HG02763 (cell line): ENCODE measurements at regions not wholly inside any gene's neighbourhood (a gene's known extent, or its start where the extent isn't known, plus 50 kb on each side); places are given as distances from the start of the nearest gene placed in this dataset.

Experiments
- ATAC-seq: cut with Tn5 transposase; IDR thresholded peaks from one replicate; pipeline ENCODE4 v1.9.1; 2021; ENCODE audit warnings: mild to moderate bottlenecking, moderate library complexity; ENCODE audit not compliant: unreplicated experiment

DNA sequence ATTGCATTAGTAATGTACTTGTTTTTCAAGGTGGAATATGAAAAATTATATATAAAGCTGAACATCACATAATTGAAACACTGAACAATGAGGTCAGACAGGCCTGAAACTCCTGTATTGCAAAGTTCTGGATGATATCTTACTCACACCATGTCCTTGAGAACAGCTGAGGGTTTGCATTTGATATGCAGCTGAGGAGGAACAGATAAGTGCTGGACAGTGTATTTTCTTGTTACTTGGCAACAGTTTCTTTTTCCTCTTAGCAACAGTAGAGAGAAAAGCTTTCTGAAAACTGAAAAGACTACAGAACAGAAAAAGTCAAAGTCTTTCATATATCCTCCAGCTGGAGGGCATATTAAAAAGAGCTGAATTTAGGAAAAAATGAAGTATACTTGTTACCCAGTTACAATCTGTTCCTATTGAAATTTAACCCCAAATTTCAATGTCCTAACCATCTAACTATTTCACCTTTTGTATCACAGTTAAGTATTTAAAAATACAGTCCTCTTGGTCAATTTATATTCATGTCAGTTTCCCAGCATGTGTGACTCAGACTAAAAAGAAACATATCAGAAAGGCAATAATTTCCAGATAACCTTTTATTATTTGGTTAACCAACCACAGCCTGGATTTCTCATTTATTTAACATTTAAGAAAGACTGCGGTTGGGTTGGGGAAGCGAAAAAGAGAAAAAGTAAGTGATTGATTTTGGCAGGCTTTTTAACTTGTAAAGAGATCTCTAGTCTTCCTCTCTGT lies 733.0 kb upstream of the DPPA4 start:
- no peak for ATAC-seq

DNA sequence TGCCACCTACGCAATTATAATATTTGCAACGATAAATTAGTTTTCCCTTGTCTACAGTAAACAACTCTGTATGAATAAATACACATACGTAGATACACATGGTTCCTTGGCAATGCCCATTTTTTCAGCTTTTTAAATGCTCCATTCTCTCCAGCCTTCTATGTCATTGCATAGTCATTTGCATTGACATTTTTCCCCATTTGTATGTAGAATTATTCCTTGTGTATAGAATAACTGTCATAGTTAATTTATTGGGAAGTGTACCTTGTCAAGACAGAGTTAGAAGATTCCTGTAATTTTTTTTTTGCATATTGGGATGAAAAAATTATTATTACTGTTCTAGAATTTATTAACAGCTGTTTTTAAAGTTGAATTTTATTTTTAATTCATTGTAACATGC lies 736.7 kb upstream of the DPPA4 start:
- ATAC-seq = no peak

DNA sequence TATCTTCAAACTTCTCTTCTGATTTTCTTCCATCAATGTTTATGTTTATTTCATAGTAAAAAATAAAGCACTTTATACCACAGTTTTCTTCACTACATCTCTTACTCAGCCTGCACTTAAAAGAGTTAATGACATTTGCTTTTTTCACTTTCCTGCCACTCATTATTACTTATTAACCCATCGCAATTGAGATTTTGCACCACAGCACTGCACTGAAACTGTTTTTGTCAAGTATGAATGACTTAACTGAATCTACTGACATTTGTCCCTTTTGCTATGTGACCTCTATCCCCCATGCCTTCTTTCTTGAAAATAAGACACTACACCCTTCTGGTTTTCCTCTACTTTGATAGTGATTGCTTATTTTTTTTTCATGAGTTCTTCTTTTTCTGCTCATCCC lies 739.7 kb upstream of the DPPA4 start:
- ATAC-seq = no peak

DNA sequence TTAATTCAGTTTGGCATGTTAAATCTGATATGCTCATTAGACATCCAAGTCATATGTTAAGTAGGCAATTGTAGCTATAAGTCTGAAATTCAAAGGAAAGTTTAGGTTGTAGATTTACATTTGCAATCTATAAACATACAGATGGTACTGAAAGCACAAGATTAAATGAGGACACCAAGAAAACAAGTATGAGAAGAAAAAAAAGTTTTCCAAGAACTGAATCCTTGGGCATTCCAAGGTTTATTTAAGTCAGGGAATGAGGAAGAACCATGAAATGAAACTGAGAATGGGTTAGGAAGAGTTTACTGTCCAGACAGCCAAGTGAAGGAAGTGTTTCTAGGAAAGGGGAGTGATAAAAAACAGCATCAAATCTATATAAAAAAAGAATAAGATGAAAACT lies 756.1 kb upstream of the DPPA4 start:
- no peak for ATAC-seq

DNA sequence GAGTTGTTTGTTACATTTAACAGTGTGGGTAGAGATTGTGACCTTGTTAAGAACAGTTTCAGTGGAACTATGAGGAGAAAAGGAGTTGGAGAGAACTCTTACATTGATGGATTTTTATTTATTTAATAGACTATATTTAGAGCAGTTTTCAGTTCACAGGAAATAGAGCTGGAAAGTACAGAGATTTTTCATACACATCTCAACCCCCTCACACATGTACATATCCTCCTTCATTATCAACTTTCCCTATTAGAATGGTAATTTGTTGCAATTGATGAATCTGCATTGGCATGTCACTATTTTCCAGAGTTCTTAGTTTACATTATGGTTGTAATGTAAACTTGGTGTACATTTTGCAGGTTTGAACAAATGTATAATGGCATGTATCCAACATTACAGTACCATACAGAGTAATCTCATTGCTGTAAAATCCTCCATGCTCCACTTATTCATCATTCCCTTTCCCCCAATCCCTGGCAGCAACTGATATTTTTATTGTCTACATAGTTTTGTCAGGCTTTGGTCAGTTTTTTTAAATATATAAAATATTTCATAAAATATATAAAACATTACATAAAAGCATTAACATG lies 756.6 kb upstream of the DPPA4 start:
- ATAC-seq = no peak

DNA sequence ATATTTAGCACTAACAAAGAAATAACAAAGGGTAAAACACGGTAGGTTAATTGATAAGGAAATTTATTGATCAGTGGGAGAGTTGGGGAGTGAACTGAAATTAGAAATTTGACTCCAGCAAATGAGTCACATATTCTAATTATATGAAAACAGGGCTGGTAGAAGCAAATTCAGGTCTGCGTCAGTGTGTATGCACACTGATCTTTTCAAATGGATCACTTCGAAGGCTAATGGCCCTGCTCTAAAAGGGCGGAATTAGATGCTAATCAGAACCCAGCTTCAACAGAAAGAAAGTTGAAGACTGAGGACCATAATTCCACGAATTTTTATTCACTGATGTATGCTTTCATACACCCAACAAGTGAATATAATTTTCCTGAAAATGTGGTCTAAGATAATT lies 762.4 kb upstream of the DPPA4 start:
- ATAC-seq = no peak

DNA sequence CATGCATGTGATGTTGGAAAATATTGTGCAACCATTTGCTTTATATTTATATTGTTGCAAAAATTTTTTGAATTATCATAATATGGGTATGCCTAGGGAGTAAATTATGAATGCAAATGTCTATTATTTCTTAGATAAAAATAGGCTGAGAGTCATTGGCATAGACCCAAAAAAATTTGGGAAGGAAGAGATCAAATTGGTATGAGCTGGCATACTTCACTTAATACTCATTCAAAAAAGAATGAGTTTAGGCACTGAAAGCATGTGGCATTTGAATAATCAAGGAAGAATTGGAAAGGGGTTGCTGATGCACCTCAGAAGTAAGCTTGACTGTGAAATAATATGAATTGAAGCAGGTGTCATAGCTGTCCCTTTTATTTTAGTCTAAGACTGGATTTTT lies 764.0 kb upstream of the DPPA4 start:
- ATAC-seq = no peak

DNA sequence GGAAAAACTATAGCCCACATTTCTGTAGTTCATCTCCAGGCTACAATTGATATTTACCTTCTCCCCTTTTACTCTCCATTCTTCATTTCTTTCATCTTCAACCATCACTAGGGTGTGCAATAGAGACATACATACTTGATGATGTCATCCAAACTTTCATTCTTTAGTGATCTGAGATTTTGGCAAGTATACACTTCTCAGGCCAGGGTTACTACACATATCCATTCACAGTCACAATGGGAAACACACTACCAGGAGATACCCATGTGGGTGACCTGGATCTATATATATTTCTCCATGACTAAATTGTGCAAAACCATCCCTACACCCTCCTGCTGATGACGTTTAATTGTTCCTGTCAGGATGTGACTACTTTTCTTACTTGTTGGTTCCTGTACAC lies 769.5 kb upstream of the DPPA4 start:
- ATAC-seq = no peak

DNA sequence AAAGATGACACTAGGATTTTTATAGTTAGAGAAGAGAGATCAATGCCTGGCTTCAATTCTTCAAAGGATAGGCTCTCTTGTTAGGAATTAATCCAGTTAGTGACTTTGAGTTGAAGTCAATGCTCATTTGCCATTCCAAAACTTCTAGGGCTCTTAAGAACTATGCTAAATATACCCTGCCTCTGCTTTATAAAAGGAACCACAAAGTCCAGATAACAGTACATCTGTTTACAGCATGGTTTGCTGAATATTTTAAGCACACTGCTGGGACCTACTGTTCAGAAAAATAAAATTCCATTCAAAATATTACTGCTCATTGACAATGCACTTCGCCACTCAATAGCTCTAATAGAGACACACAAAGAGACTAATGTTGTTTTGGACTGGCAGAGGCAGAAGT lies 786.6 kb upstream of the DPPA4 start:
- ATAC-seq = no peak

DNA sequence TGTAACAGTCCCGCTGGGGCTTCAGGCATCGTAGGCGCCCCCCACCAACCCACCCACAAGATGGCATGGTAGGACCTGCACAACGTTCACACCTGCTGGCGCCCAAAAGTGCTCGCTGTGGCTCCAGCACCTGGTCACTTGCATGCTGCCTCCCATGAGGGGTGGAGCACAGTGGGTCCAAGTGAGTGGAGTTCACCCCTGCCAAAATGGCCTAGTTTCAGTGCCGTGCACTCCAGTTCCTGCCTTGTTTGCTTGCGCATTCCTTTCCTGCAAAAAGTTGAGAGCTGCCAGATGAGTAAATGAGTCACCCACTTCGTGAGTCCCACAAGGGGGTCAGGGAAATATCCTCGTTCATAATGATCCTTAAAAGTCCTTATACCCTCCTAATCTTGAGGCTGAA lies 788.7 kb upstream of the DPPA4 start:
- no peak for ATAC-seq

DNA sequence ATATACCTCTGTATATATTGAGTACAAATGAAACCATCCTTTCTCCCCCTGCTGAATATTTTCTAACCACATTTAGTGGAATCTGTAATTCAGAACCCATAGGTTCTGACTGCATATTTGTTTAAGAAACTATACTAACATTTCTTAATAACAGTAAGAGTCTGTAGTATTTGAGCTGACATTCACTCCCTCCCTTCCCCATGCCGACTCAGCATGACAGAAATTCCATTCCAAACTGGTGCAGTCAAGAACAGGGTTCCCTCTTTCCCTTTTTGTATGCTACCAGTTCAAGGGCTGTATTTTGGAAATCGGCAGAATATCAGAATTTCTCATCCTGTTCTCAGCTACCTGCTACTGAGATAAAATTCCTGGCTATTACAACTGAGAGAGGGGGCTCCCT lies 796.6 kb upstream of the DPPA4 start:
- ATAC-seq = no peak

DNA sequence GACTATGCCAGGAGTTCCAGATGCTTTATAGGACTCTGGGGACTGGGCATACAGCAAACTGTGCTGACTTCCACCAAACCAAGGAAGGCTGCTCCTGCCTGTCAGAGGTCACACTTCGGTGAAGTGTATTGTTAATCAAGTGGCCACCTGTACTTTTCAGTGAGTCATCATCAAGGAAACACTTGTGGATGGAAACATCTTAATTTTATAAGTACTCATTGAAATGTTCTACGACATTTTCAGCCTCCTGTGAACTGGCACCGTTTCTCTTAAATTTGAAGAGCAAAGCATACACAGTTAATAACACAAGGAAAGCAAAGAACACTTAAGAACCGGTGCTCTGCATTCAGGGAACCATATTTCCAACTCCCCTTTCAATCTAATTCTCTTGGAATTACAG lies 801.7 kb upstream of the DPPA4 start:
- ATAC-seq = no peak

DNA sequence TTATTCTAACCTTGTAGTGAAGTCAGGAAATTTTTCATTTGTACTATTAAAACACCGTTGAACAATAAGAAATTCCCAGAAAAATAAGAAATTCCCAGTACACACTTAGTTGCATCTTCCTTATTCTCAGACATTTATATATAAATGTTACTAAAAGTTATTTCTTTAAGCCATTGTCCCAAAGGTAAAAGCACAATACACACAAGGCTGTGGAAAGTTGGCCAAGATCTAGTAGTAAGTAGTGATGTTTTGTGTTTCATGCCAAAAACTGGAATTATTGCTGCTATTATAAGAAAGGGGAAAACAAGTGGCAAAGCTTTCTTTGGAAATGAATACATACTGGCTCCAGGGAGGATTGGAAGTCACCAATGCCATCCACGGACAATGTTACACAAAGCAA lies 802.5 kb upstream of the DPPA4 start:
- no peak for ATAC-seq

DNA sequence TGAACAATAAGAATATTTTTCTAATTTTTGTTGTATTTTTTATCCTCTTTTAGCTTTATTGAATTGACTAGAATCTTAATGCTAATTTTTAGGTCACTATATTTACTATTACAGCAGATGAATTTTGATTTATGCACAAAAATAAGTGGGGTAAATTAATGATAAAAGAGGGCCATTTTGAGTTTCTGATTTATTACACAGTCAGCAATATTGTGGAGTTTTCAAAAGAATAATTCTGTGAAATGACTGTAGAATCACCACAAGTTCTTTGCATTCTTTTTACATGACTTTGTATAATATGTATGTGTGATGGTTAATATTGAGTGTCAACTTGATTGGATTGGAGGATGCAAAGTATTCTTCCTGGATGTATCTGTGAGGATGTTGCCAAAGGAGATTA lies 812.4 kb upstream of the DPPA4 start:
- no peak for ATAC-seq

DNA sequence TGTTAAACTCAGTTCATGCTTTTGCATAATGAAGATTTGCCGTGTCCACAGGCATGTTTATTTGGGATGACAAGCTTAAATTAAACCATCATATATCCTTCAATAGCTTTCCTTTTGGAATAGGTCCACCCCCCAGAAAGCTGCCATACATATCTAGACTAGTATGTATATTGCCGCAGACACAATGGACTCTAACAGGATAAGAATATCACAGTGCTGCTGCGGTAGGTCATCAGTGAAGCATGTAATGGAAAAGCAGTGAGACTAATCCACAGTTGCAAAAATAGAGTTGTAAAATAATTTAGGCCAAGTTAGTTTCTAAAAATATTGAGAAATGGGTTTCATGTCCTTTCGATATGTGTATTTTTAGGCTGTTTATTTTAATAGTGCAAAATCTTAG lies 819.9 kb upstream of the DPPA4 start:
- ATAC-seq = no peak

DNA sequence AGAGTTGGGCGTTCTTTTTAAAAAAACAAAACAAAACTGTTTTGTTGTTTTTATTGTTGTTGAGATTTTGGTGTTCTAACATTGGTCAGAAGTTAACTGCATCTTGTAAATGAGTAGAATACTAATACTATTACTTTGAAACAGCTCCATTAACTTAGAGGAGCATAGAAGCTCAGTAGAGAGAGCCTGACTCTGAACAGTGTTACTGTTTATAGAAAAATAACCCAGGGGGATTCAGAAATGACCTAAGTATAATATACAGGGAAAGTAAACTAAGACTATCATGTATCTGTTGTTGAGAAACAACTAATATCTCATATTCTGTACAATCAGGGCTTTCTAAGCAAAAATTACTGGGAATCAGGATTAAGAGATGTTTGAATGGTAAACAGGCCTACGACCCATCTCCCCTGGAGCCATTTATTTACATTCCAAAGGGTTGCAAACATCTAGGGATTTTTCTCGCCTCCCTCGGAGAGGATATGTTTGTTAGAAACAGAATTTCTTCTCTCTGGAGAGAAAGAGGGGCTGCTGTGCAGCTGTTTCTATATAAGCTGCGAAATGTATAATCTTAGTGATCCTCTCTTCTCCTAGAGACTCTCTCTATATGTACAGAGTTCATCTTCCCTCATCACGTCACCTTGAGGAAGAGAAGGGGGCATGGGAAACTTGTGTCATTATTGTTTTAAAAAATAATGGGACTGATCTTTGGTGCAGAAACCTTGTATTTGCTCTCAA lies 827.5 kb upstream of the DPPA4 start:
- no peak for ATAC-seq

DNA sequence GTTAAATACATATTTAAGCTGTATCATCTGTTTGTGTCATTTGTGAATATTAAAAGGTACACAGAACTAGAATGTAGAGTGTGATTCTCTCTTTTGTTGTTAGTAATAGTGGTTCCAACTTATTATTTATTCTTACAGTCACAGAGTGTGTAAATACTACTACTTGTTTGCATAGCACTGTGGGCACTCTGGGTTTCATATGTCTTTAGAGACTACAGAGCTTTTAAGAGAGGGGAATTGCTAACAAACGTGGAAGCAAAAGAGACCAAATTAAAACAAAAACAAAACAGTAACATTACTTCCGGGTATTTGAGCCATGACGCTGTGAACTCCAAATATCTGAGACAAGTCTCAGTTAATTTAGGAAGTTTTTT lies 828.0 kb upstream of the DPPA4 start:
- ATAC-seq = no peak

DNA sequence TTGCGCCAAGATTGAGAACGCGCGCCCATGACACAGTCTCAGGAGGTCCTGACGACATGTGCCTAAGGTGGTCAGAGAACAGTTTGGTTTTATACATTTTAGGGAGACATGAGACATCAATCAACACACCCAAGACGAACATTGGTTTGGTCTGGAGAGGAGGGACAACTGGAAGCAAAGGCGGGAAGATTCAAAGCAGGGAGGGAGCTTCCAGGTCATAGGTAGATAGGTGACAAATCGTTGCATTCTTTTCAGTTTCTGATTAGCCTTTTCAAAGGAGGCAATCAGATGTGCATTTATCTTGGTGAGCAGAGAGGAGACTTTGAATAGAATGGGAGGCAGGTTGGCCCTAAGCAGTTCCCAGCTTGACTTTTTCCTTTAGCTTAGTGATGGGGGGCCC lies 828.4 kb upstream of the DPPA4 start:
- ATAC-seq = no peak

DNA sequence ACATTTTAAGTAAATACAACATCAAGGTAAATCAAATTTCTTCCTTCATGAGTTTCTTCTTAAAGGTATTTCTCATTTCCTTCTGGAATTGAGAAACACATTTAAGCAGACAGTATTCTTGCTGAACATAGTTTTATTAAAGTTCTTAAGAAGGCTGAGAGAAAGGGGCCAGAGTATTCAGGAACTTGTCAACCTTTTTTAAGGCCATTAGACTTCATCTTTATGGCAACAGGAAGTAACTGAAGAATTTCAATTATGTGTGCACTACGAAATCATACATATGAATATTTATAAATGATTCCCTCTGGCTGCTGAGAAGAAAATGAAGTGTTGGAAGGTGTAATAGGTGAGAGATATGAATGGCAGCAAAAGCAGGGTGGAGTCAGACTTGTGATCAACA lies 829.4 kb upstream of the DPPA4 start:
- ATAC-seq = no peak

DNA sequence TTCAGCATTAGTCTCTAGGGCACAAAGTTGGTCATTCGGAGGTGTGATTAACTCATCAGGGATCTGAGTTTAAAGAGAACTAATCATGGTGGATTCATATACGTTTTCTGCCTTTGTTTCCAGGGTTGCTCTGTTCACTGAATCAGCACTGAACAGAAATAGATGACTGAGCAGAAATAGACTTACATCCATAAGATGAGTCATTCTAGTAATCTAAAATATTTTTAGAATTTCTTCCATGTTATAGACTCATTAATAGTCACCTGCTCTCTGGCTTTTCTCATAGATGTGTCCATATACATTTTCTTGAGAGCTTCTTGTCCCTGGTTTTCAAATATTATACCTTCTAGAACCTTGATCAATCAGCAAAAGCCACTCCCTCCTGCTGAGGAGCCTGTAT lies 837.6 kb upstream of the DPPA4 start:
- no peak for ATAC-seq

DNA sequence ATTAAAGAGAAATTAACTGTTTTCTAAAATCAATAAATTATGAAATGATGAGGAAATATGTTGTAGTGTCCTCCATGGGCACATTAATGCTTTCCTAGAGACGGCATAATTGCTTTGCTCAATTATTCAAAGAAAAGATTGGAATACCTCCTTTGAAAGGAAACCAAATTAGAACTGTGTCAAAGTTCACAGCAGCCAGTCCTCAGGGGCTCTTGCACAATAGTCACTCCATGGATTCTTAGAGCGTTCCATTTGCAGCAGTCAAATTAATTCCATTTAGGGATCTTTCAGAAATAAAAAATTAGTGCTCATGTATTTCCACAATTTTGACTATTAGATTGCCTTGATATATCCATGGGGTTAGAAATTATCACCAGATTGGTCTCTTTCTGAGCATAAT lies 841.6 kb upstream of the DPPA4 start:
- ATAC-seq = no peak

DNA sequence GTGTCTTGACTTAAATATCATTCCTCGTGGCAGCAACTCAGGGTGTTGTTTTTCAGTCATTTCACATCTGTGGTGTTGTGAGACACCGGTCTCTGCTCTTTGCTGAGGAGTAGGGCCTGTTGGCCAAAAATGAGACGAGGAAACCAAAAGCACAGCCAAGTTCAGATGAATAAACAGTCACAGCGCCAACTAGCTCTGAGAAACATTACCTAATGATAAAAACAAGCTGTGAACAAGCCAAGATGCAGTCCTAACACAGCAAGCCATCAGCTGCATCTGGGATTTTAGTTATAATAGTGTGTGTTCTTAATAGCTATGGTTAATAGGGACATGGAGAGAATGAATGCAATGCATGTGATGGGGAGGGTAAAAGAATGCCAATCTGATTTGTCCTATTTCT lies 843.4 kb upstream of the DPPA4 start:
- ATAC-seq = no peak
